ENCODE measurements at regions not wholly inside any gene's neighbourhood (a gene's known extent, or its start where the extent isn't known, plus 50 kb on each side); places are given as distances from the start of the nearest gene placed in this dataset.

GRCh38 chr9:89838621-89839020 is 233.8 kb downstream of the GADD45G start:
- TF ChIP-seq CTCF (IDR thresholded peaks at IDR 0.05) (no peak), POLR2A (IDR thresholded peaks at IDR 0.05) (no peak)

All from upper lobe of left lung (tissue), 4 donors.